Endothelial cell (in vitro differentiated cells): ENCODE measurements at regions not wholly inside any gene's neighbourhood (a gene's known extent, or its start where the extent isn't known, plus 50 kb on each side); places are given as distances from the start of the nearest gene placed in this dataset.
"Not testable (repeated sequence)": the region's sequence is repeated elsewhere in the genome, so short reads cannot be mapped to it uniquely, and the experiment has no call there.

Experiments
- DNase-seq: peaks from one replicate; pipeline ENCODE4 v3.0.0; 2021; ENCODE audit warnings: low spot score
- H3K27ac Mint-ChIP-seq: one replicate; pipeline ENCODE4 v1.8.0; 2021; ENCODE audit warnings: mixed read lengths, inconsistent platforms; ENCODE audit not compliant: unreplicated experiment
- H3K27me3 Mint-ChIP-seq: one replicate; pipeline ENCODE4 v1.8.0; 2021; ENCODE audit warnings: mild to moderate bottlenecking, moderate library complexity, mixed read lengths, inconsistent platforms; ENCODE audit not compliant: unreplicated experiment
- H3K36me3 Mint-ChIP-seq: one replicate; pipeline ENCODE4 v1.8.0; 2021; ENCODE audit warnings: mild to moderate bottlenecking, low read depth, mixed read lengths, inconsistent platforms; ENCODE audit not compliant: unreplicated experiment
- H3K4me1 Mint-ChIP-seq: one replicate; pipeline ENCODE4 v1.8.0; 2021; ENCODE audit warnings: mild to moderate bottlenecking, mixed read lengths, inconsistent platforms; ENCODE audit not compliant: unreplicated experiment
- H3K4me3 Mint-ChIP-seq: one replicate; pipeline ENCODE4 v1.8.0; 2021; ENCODE audit warnings: mild to moderate bottlenecking, mixed read lengths, inconsistent platforms; ENCODE audit not compliant: unreplicated experiment
- H3K9me3 Mint-ChIP-seq: one replicate; pipeline ENCODE4 v1.8.0; 2021; ENCODE audit warnings: mixed read lengths, inconsistent platforms; ENCODE audit not compliant: unreplicated experiment
- TF ChIP-seq, protein P1 (sequence below): fragments of 200-600 bp; sonication (generic); IDR thresholded peaks from one replicate; pipeline ENCODE4 v1.5.0; 2021; ENCODE audit warnings: antibody characterized with exemption; ENCODE audit not compliant: unreplicated experiment

DNA sequence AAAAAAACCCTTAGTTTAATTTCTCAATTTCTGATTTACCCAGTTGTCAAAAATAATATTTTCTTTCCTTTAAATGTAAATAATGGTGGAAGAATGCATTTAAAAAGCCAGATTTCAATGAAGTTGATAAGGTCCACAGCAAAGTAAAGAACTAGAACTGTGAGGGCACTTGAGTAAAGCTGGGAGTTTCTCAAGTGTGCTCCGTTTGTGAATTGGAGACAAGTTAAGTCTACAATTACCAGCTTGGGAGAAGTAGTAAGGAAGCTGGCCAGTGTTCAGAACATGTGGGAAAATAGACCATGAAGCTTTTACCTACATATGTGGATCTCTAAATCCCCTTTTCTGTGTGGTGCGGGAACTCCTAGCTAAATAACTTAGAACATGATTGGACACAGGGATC, 239.4 kb downstream of the OXSM start:
- Mint-ChIP-seq H3K36me3 (no peaks in the 10 kb centered on the region), H3K4me3 (no peak overlapping the region), H3K27me3 (no peaks in the 10 kb centered on the region), H3K27ac (no peak overlapping the region), H3K4me1 (no peaks in the 10 kb centered on the region), H3K9me3 (no peaks in the 10 kb centered on the region)
- no peak for DNase-seq
- TF ChIP-seq, protein P1, sequence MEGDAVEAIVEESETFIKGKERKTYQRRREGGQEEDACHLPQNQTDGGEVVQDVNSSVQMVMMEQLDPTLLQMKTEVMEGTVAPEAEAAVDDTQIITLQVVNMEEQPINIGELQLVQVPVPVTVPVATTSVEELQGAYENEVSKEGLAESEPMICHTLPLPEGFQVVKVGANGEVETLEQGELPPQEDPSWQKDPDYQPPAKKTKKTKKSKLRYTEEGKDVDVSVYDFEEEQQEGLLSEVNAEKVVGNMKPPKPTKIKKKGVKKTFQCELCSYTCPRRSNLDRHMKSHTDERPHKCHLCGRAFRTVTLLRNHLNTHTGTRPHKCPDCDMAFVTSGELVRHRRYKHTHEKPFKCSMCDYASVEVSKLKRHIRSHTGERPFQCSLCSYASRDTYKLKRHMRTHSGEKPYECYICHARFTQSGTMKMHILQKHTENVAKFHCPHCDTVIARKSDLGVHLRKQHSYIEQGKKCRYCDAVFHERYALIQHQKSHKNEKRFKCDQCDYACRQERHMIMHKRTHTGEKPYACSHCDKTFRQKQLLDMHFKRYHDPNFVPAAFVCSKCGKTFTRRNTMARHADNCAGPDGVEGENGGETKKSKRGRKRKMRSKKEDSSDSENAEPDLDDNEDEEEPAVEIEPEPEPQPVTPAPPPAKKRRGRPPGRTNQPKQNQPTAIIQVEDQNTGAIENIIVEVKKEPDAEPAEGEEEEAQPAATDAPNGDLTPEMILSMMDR = no peak

DNA sequence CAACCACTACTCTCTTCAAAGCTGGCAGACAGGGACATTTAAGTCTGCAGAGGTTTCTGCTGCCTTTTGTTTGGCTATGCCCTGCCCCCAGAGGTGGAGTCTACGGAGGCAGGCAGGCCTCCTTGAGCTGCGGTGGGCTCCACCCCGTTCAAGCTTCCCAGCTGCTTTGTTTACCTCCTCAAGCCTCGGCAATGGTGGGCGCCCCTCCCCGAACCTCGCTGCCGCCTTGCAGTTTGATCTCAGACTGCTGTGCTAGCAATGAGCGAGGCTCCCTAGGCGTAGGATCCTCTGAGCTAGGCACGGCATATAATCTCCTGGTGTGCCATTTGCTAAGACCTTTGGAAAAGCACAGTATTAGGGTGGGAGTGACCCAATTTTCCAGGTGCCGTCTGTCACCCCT, 252.2 kb downstream of the OXSM start:
- H3K27ac Mint-ChIP-seq, H3K4me3 Mint-ChIP-seq, H3K36me3 Mint-ChIP-seq, H3K4me1 Mint-ChIP-seq, DNase-seq, H3K27me3 Mint-ChIP-seq: not testable (repeated sequence)
- H3K9me3 Mint-ChIP-seq = peaks cover 19% of the 10 kb centered on the region

DNA sequence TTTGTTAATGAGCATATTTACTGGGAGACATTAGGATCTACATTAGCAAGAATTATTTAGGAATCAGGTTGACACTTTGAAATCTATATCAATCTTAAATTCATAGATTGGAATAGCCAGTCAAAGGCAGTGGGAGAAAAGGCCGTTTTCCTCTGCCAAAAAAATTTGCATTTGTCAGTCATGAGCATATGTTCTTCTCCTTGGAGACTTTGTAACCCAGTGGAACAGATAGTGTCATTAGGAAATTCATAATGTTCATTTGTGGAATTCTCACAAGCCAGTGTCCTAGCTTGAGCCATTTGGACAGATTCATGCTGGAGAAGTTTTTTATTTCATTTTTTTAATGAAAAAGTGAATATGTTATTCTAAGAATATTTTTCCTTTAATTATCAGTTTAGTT, 260.1 kb downstream of the OXSM start:
- no peaks in the 10 kb centered on the region for H3K36me3 Mint-ChIP-seq
- TF ChIP-seq, protein P1 = no peak
- H3K4me1 Mint-ChIP-seq = peaks cover 8% of the 10 kb centered on the region

DNA sequence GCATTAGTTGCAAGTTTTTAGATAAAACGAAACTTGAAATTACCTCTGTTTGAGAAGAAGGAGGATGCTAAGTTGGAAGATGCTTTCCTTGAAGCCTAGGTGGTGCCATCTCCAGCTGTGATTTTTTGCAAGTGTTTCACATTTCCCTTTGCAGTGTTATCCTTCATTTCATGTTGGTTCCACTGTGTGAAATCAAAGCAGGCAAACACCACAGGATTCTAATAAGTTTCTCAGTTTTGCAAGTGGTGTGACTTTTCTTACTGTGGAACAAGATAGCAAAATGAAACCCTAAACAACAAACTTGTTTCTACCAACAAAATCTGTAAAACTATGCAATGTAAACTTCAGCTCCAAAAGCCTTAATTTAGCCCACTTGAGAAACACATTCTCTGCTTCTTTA, 260.9 kb downstream of the OXSM start:
- Mint-ChIP-seq H3K27me3 (no peaks in the 10 kb centered on the region), H3K9me3 (no peaks in the 10 kb centered on the region), H3K4me3 (no peak overlapping the region), H3K4me1 (peaks cover 8% of the 10 kb centered on the region), H3K36me3 (no peaks in the 10 kb centered on the region), H3K27ac (no peak overlapping the region)
- no peak for DNase-seq
- TF ChIP-seq, protein P1 = no peak

More for the DNA sequence above, 260.1 kb downstream of the OXSM start:
- no peak overlapping the region for H3K4me3 Mint-ChIP-seq
- H3K9me3 Mint-ChIP-seq = no peaks in the 10 kb centered on the region
- H3K27ac Mint-ChIP-seq = no peak overlapping the region
- no peaks in the 10 kb centered on the region for H3K27me3 Mint-ChIP-seq
- DNase-seq = no peak

DNA sequence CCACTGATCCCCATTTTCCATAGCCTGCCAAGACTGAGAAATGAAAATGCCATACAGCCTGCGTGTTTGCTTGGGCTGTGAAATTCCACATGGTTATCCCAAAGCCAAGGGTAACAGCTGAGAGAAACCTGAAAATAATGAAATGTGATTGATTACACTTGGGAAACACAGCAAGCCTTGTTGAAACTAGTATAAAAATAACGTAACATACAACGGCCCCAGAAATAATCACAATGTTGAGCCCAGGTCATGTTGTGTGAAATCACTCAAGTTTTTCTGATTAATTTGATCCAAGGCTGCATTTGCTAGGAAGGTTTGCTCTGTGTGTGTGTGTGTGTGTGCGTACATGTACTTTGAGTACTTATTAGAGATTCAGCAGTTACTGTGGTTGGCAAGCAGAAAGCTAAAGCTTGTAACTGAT, 269.0 kb downstream of the OXSM start:
- Mint-ChIP-seq H3K4me3 (no peak overlapping the region), H3K9me3 (no peaks in the 10 kb centered on the region)

More for the DNA sequence above, 269.0 kb downstream of the OXSM start:
- no peak for DNase-seq
- Mint-ChIP-seq H3K27me3 (no peaks in the 10 kb centered on the region), H3K36me3 (no peaks in the 10 kb centered on the region), H3K4me1 (peaks cover 48% of the 10 kb centered on the region), H3K27ac (peak overlapping the region; percentile 64)
- TF ChIP-seq, protein P1 = no peak
